ENCODE measurements at regions not wholly inside any gene's neighbourhood (a gene's known extent, or its start where the extent isn't known, plus 50 kb on each side); places are given as distances from the start of the nearest gene placed in this dataset.

DNA sequence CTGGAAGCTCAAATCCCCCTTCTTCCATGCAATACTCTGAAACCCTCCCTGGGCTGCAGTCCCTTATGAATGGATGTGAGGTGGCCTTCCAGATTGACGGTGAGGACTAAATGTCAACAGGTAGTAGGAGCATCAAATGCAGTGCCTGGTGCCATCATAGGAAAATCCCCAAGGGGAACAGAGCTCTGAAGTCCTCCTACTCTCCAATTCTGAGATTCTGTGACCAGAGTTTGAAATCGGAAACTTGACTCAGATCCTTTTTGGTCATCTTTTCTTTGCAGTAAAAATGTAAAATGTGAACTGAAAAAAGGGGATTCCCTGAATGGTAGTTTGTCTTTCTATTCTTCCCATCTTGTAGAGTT is 68.8 kb upstream of the TJP1 start:
- Histone ChIP-seq H3K27ac (no peak overlapping the region), H3K27me3 (no peaks in the 10 kb centered on the region), H2AFZ (no peak overlapping the region), H3K79me2 (no peaks in the 10 kb centered on the region), H3K4me1 (ENCODE audit: insufficient read depth) (no peaks in the 10 kb centered on the region), H4K20me1 (ENCODE audit: insufficient read depth, poor library complexity, severe bottlenecking) (no peaks in the 10 kb centered on the region), H3K9me2 (replicated peaks; ENCODE audit: insufficient read depth) (no peaks in the 10 kb centered on the region), H3K36me3 (replicated peaks; ENCODE audit: insufficient read depth, low read depth) (no peaks in the 10 kb centered on the region), H3K4me2 (no peak overlapping the region), H3K9me3 (ENCODE audit: low read depth) (no peaks in the 10 kb centered on the region), H3K4me3 (no peak overlapping the region)
- WGBS (ENCODE audit: low lambda C conversion rate, missing lambda C conversion rate) = 89% methylated on average over 2 of the region's 2 CpGs
- TF ChIP-seq, protein P1, sequence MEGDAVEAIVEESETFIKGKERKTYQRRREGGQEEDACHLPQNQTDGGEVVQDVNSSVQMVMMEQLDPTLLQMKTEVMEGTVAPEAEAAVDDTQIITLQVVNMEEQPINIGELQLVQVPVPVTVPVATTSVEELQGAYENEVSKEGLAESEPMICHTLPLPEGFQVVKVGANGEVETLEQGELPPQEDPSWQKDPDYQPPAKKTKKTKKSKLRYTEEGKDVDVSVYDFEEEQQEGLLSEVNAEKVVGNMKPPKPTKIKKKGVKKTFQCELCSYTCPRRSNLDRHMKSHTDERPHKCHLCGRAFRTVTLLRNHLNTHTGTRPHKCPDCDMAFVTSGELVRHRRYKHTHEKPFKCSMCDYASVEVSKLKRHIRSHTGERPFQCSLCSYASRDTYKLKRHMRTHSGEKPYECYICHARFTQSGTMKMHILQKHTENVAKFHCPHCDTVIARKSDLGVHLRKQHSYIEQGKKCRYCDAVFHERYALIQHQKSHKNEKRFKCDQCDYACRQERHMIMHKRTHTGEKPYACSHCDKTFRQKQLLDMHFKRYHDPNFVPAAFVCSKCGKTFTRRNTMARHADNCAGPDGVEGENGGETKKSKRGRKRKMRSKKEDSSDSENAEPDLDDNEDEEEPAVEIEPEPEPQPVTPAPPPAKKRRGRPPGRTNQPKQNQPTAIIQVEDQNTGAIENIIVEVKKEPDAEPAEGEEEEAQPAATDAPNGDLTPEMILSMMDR (IDR thresholded peaks at IDR 0.05; ENCODE audit: poor library complexity) = no peak
- TF ChIP-seq EZH2phosphoT487 (IDR thresholded peaks at IDR 0.05; ENCODE audit: low read depth, severe bottlenecking, unreplicated experiment) (no peak), EZH2 (IDR thresholded peaks at IDR 0.05; ENCODE audit: borderline replicate concordance) (no peak)
- no peak for DNase-seq (ENCODE audit: low spot score)

DNA sequence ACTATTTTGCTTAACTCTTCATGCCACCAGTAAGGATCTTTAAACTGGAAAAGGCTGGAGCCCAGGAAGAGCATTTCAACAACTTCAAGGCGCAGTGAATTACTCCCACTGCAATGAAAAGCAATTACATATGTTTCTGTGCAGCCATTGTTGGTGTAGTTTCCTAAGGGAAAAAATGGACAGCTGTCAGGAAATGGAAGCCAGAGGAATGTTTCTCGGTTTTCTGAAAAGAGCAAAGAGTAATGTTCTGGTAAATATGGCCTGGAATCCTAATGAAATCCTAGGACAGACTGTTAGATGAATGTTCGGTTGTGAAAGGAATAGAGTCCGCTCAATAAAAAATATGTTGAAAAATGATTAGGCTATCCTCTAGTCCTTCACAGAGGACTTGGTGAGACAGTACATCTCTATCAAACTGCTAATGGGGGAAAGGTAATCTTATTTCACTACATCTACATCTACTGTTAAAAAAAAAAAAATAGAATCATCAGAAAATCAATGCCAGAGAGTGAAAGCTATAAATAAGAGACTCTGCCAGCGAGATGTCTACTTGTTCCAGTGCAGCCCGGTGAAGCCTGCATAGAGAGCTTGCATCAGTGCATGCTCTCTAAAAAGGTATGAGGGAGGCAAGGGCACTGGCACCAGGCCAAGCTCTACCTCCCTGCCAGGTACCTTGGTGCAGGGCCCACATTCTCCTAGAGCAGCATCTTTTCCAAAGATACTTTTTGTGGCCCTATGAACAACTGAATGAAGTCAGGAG is 68.2 kb upstream of the TJP1 start:
- H4K20me1 ChIP-seq (ENCODE audit: insufficient read depth, poor library complexity, severe bottlenecking) = no peaks in the 10 kb centered on the region
- no peak for DNase-seq (ENCODE audit: low spot score)
- H2AFZ ChIP-seq = no peak overlapping the region
- H3K36me3 ChIP-seq (replicated peaks; ENCODE audit: insufficient read depth, low read depth) = no peaks in the 10 kb centered on the region
- 90% methylated on average over 6 of the region's 6 CpGs for WGBS (ENCODE audit: low lambda C conversion rate, missing lambda C conversion rate)
- H3K4me1 ChIP-seq (ENCODE audit: insufficient read depth) = no peaks in the 10 kb centered on the region
- H3K9me3 ChIP-seq (ENCODE audit: low read depth) = no peaks in the 10 kb centered on the region
- H3K27me3 ChIP-seq = no peaks in the 10 kb centered on the region
- no peak overlapping the region for H3K4me2 ChIP-seq
- TF ChIP-seq, protein P1 (IDR thresholded peaks at IDR 0.05; ENCODE audit: poor library complexity) = no peak
- TF ChIP-seq EZH2 (IDR thresholded peaks at IDR 0.05; ENCODE audit: borderline replicate concordance) = no peak
- no peak for TF ChIP-seq EZH2phosphoT487 (IDR thresholded peaks at IDR 0.05; ENCODE audit: low read depth, severe bottlenecking, unreplicated experiment)
- no peak overlapping the region for H3K4me3 ChIP-seq
- no peak overlapping the region for H3K27ac ChIP-seq
- H3K79me2 ChIP-seq = no peaks in the 10 kb centered on the region
- no peaks in the 10 kb centered on the region for H3K9me2 ChIP-seq (replicated peaks; ENCODE audit: insufficient read depth)

DNA sequence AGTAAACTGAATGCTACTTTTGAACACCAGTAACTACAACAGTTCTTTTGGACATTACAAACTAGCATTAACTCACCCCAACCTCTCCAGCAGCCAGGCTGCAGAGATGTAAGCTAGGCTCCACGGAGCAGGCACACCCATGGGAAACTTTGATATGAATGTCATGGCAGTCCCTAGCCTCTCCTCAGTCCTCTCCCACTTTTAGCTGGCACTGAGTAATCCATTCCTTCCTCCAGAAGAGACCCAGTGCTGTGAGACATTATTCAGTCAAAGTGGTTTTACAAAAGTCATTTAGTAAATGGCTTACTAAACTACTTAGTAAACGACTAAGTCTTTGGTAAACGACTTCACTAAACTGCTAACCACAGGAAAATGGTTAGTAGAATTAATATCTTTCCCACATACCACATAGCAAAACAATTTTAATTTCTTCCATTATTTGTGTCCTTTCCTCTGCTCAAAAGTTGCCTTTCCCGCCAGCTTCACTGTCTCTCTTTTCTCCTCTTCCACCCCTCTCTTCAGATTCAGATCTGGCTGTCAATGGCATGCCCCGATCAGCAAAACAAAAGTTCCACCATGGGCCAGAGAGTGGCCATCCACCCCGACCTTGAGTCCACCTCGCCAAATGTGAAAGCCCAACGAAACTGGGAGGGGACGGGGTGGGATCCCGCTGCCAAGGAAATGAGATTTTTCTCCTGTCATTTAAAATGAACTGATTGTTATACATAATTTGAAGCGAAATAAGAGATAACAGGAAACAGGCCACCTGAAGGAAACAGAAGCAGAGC is 67.5 kb upstream of the TJP1 start:
- DNase-seq (ENCODE audit: low spot score) = no peak
- no peak overlapping the region for H3K4me2 ChIP-seq
- H3K9me3 ChIP-seq (ENCODE audit: low read depth) = no peaks in the 10 kb centered on the region
- H3K79me2 ChIP-seq = no peaks in the 10 kb centered on the region
- no peaks in the 10 kb centered on the region for H3K9me2 ChIP-seq (replicated peaks; ENCODE audit: insufficient read depth)
- H3K4me1 ChIP-seq (ENCODE audit: insufficient read depth) = no peaks in the 10 kb centered on the region
- H3K4me3 ChIP-seq = no peak overlapping the region
- no peaks in the 10 kb centered on the region for H3K27me3 ChIP-seq
- H4K20me1 ChIP-seq (ENCODE audit: insufficient read depth, poor library complexity, severe bottlenecking) = no peaks in the 10 kb centered on the region
- no peak for TF ChIP-seq EZH2phosphoT487 (IDR thresholded peaks at IDR 0.05; ENCODE audit: low read depth, severe bottlenecking, unreplicated experiment)
- no peak for TF ChIP-seq EZH2 (IDR thresholded peaks at IDR 0.05; ENCODE audit: borderline replicate concordance)
- TF ChIP-seq, protein P1 (IDR thresholded peaks at IDR 0.05; ENCODE audit: poor library complexity) = no peak
- 61% methylated on average over 11 of the region's 11 CpGs for WGBS (ENCODE audit: low lambda C conversion rate, missing lambda C conversion rate)
- H2AFZ ChIP-seq = no peak overlapping the region
- H3K27ac ChIP-seq = no peak overlapping the region
- no peaks in the 10 kb centered on the region for H3K36me3 ChIP-seq (replicated peaks; ENCODE audit: insufficient read depth, low read depth)

All from hepatocyte (in vitro differentiated cells).